ENCODE measurements at regions not wholly inside any gene's neighbourhood (a gene's known extent, or its start where the extent isn't known, plus 50 kb on each side); places are given as distances from the start of the nearest gene placed in this dataset.

DNA sequence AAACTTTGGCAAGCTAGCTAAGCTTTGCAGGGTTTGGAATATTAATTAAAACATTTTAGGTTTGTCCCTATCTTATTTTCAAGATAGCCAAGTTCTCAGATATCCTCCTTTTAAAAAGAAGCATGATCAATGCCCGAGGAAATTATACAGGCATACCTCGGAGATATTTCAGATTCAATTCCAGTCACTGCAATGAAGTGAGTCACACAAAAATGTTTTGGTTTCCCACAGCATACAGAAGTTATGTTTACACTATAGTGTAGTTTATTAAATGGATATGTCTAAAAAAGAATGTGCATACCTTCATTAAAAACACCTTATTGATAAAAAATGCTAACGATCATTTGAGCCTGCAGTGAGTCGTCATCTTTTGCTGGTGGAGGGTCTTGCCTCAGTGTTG lies 382.9 kb upstream of the NPVF start:
- H3K4me3 ChIP-seq, result no peak overlapping the region
- no peak overlapping the region for H3K27ac ChIP-seq
- TF ChIP-seq, protein P1, sequence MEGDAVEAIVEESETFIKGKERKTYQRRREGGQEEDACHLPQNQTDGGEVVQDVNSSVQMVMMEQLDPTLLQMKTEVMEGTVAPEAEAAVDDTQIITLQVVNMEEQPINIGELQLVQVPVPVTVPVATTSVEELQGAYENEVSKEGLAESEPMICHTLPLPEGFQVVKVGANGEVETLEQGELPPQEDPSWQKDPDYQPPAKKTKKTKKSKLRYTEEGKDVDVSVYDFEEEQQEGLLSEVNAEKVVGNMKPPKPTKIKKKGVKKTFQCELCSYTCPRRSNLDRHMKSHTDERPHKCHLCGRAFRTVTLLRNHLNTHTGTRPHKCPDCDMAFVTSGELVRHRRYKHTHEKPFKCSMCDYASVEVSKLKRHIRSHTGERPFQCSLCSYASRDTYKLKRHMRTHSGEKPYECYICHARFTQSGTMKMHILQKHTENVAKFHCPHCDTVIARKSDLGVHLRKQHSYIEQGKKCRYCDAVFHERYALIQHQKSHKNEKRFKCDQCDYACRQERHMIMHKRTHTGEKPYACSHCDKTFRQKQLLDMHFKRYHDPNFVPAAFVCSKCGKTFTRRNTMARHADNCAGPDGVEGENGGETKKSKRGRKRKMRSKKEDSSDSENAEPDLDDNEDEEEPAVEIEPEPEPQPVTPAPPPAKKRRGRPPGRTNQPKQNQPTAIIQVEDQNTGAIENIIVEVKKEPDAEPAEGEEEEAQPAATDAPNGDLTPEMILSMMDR (IDR thresholded peaks at IDR 0.05), result no peak
- DNase-seq (ENCODE audit: low spot score), result no peak

DNA sequence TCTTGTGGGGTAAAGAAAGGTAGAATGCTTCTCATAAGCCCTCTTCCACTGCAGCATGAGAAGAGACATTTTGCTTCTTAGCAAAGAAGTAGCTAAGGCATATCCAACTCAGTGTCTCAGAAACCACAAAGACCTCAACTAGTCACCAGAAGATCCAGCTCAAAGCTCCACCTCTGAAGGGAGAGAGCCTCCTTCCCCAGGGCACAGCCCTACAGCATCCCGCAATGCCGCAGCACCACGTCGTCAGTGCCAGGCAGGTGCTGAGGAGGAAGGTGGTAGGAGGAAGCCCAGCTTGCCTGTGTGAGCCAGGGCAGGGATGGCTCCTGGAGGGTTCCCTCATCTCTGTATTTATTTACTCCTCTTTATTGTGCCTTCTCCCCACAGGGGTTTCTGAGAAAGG lies 385.6 kb upstream of the NPVF start:
- H3K27ac ChIP-seq, result peak overlapping the region in 1 of 2 donors; percentile 77
- TF ChIP-seq, protein P1 (IDR thresholded peaks at IDR 0.05), result no peak
- no peak overlapping the region for H3K4me3 ChIP-seq
- no peak for DNase-seq (ENCODE audit: low spot score)

DNA sequence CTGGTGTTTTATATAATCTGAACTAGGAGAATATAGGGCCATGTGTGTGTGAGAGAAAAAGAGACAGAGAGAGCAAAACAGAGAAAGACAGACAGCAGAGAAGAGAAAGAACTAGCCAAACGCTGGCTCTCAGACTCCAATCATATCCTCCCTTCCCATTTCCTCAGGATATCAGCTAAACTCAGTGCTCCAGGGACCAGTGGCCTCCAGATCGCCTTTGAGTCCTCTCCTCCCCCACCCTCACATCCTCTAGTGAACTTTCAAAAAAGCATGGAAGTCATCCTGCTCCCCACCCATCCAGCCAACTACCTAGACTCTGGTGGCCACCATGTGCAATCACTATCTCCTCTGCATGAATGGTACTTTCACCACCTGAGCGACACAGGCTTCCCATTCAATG lies 386.1 kb upstream of the NPVF start:
- no peak for DNase-seq (ENCODE audit: low spot score)
- H3K27ac ChIP-seq, result peak overlapping the region in 1 of 2 donors; percentile 77
- no peak overlapping the region for H3K4me3 ChIP-seq
- TF ChIP-seq, protein P1 (IDR thresholded peaks at IDR 0.05), result no peak

DNA sequence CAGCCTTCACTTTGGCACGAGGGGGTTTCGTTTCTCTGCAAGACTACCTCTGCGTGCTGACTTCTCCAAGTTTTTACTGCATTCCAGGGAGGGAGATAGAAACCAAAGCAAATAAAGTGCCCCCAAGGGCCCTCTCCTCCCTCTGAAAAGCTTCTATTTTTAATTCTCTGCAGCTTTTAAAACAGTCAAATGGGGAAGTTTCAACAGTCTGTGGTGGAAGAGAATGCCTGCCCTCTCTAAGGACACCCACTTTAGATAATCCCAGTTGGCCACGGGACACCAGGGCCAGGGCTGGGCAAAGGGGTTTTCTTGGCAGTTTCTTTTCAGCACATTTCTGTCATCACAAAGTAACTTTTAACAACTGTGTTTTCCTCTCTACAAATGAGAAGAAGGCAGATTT lies 386.7 kb upstream of the NPVF start:
- Histone ChIP-seq H3K27ac (peak overlapping the region; percentile 4 to 77), H3K4me3 (no peak overlapping the region)
- no peak for DNase-seq (ENCODE audit: low spot score)
- TF ChIP-seq, protein P1 (IDR thresholded peaks at IDR 0.05), result no peak

DNA sequence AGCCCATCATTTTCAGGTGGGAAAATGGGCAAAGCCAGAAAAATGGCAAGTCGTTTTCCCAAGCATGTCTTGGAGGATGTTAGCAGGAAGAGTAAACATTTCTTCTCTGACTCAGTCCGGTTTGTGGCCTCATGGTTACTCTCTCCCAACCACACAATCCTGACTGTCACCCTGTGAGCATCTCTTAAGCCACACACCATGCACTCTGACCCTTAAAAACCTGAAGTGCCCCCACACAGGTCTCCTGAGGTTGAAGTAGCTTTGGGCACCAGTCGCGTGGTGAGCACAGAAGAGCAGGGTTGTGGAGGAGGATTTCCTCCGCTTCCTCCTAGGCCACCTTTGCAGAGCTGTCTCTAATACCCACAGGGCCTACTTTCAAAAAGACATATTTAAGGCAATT lies 387.3 kb upstream of the NPVF start:
- DNase-seq (ENCODE audit: low spot score), result no peak
- Histone ChIP-seq H3K27ac (peak overlapping the region in 1 of 2 donors; percentile 77), H3K4me3 (no peak overlapping the region)
- TF ChIP-seq, protein P1 (IDR thresholded peaks at IDR 0.05), result no peak

DNA sequence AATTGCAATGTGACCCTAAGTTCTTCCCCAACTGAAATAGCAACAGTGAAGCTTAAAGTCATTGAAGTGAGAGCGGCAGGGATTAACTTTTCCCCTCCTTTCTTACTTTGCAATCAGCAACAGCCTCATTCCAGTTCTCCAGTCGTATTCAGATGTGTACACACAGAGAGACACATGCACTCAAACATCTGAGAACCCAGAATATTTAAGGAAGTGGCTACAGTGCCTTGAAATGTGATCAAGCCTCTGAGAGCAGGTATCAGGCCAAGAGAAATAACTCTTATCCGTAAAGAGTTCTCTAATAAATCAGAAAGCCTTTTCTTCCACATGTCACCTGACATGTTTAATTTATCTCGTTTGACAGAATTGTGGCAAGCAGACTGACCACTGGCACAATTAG lies 388.9 kb upstream of the NPVF start:
- no peak for DNase-seq (ENCODE audit: low spot score)
- Histone ChIP-seq H3K27ac (peak overlapping the region in 1 of 2 donors; percentile 39), H3K4me3 (no peak overlapping the region)
- TF ChIP-seq, protein P1 (IDR thresholded peaks at IDR 0.05), result no peak

DNA sequence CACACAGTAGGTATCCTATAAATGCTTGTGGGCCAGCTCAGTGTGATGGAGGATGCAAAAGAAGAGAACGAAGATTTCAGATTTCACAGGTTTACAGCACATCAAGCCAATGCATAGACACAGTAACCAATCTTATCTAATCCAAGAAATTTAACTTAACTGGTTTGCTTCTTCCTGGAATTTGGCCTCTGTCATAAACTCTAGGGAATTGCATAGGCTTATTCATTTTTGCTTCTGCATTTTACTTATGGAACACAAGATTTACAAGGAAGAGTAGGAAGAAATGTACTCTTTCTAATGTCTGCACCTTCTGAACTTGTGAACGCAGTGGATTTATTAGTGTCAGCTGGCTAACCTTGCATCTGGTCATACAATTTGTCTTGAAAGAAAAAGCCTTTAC lies 389.4 kb upstream of the NPVF start:
- no peak for DNase-seq (ENCODE audit: low spot score)
- TF ChIP-seq, protein P1 (IDR thresholded peaks at IDR 0.05), result no peak
- Histone ChIP-seq H3K27ac (peak overlapping the region in 1 of 2 donors; percentile 39), H3K4me3 (no peak overlapping the region)
